ENCODE measurements at regions not wholly inside any gene's neighbourhood (a gene's known extent, or its start where the extent isn't known, plus 50 kb on each side); places are given as distances from the start of the nearest gene placed in this dataset.

DNA sequence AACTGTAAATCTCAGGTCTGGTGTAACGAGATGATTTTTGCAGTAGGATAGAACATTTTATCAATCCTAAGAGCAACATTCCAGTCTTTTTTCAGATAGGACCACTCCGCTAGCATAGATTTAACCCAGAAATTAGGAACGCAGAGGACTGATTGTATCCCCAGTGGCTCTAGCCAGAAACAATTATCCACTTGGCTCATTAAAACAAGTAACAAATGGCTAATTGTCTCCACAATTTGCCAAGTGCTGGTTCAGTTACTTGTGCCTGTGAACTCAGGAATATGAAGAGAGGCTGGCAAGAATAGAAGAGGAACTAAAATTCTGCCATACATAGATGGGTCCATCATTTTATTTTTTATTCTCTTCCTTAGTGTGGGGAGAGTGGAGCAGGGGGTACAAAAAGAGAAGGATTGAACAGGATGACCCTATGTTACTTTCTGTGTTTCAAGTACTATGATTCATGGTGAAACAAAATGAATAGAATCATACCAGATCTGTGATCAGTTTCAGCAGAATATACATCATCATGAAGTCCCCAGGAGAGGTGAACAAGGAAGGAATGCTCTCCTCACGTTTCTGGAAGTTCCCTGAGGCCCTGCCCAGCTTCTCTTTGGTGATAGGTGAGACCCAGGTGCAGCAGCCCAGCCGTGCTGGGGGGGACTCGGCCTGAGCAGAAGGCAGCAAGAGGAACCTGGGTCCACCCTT is 121.6 kb downstream of the ARL4C start:
- Histone ChIP-seq H3K27ac (no peak overlapping the region), H3K4me3 (no peak overlapping the region)
- TF ChIP-seq, protein P1, sequence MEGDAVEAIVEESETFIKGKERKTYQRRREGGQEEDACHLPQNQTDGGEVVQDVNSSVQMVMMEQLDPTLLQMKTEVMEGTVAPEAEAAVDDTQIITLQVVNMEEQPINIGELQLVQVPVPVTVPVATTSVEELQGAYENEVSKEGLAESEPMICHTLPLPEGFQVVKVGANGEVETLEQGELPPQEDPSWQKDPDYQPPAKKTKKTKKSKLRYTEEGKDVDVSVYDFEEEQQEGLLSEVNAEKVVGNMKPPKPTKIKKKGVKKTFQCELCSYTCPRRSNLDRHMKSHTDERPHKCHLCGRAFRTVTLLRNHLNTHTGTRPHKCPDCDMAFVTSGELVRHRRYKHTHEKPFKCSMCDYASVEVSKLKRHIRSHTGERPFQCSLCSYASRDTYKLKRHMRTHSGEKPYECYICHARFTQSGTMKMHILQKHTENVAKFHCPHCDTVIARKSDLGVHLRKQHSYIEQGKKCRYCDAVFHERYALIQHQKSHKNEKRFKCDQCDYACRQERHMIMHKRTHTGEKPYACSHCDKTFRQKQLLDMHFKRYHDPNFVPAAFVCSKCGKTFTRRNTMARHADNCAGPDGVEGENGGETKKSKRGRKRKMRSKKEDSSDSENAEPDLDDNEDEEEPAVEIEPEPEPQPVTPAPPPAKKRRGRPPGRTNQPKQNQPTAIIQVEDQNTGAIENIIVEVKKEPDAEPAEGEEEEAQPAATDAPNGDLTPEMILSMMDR (IDR thresholded peaks at IDR 0.05) = no peak
- DNase-seq (ENCODE audit: low spot score) = no peak

DNA sequence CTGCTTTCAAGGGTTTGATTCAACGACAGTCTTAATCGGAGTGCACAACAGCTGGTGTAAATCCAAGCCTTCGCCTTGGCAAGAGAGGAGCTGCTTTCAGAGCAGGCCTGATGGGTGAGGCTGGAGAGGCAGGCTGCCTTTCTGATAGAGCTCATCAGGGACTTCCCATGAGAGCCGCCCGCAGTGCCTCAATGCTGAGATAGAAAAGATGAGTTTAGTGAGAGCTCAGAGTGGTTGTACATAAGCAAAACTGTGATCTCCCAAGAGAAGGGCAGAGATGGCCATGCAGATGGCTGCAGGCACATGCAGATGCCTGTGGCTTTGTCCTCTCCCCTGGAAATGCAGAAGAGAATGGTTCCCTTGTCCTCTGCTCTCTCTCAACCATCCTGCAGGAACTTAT is 122.1 kb downstream of the ARL4C start:
- Histone ChIP-seq H3K4me3 (no peak overlapping the region), H3K27ac (no peak overlapping the region)
- TF ChIP-seq, protein P1 (IDR thresholded peaks at IDR 0.05) = no peak
- no peak for DNase-seq (ENCODE audit: low spot score)

DNA sequence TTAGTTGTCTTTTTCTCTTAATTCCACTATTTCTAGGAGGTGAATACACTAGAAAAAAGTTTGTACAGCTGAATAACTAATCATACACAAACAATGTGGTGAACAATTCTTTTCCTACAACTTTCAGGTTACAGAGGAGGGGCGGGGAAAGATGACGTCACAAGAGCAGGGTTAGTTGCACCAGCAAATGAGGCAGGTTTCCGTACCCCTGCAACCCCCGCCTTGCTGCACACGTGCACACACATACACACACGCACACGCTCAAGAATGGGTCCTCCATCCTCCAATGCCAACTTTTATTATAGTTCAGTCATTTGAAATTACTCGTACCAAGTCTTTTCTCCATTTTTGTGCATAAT is 122.8 kb downstream of the ARL4C start:
- DNase-seq (ENCODE audit: low spot score) = no peak
- Histone ChIP-seq H3K4me3 (no peak overlapping the region), H3K27ac (no peak overlapping the region)
- TF ChIP-seq, protein P1 (IDR thresholded peaks at IDR 0.05) = no peak

DNA sequence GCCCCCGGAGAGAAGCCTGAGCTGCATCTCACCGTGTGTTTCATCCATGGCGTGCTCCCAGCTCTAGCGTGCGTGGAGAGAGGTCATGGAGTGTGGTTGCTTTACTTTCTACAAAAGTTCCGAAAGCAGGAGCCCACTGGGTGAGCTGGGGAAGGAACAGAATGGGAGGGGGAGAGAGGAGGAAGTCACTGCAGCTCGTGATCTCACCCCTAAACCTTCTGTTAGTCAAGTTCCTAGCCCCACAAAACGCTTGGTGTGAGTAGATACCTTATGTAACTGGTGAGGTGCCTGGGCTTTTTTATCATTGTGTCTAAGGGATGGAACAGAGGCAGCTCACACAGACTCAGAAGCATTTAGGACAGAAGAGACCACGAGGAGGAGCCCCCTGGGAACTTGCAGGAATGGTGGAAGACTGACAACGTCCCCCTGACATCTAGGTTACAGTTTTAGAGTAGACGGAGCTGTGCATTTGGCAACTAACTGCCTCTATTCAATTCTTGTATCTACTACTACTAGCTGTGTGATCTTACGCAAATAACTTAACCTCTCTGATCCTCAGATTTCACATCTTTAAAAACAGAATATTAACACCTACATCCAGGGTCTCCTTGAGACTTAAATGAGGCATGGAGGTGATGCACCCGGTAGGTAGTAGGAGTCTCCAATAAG is 123.3 kb downstream of the ARL4C start:
- H3K27ac ChIP-seq = no peak overlapping the region
- TF ChIP-seq, protein P1 (IDR thresholded peaks at IDR 0.05) = no peak
- no peak for DNase-seq (ENCODE audit: low spot score)
- no peak overlapping the region for H3K4me3 ChIP-seq

DNA sequence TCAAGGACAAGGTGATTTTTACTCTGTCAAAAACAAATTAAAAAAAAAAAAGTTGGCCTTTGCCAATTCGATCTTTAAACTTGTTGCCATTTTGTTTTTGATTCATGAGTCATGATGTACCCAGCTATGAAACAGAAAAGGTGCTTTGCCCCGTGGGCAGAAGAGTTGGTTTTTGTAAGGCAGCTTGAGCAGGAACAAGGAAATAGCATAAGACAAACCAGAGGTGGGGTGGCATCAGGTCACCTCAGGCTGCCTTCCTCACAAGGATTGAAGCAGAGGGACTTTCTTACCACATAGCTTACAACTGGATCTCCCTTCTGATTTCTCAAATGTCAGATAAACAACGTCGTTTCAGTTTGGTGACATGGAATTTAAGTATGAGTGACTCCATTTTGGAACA is 123.8 kb downstream of the ARL4C start:
- TF ChIP-seq, protein P1 (IDR thresholded peaks at IDR 0.05) = no peak
- Histone ChIP-seq H3K27ac (no peak overlapping the region), H3K4me3 (no peak overlapping the region)
- no peak for DNase-seq (ENCODE audit: low spot score)

DNA sequence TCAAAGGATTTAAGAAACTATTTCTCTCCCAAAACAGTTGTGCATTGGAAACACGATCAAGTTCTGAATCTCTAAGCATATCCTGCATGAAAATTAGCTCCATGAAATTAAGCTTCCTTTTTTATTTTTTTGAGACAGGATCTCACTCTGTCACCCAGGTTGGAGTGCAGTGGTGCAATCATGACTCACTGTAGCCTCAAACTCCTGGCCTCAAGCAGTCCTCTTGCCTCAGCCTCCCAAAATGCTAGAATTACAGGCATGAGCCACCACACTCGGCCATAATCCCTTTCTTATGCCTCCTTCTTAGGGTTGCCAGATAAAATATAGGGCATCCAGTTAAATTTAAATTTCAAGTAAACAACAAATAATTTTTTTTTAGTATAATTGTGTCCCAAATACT is 124.4 kb downstream of the ARL4C start:
- H3K27ac ChIP-seq = no peak overlapping the region
- TF ChIP-seq, protein P1 (IDR thresholded peaks at IDR 0.05) = no peak
- no peak for DNase-seq (ENCODE audit: low spot score)
- no peak overlapping the region for H3K4me3 ChIP-seq

DNA sequence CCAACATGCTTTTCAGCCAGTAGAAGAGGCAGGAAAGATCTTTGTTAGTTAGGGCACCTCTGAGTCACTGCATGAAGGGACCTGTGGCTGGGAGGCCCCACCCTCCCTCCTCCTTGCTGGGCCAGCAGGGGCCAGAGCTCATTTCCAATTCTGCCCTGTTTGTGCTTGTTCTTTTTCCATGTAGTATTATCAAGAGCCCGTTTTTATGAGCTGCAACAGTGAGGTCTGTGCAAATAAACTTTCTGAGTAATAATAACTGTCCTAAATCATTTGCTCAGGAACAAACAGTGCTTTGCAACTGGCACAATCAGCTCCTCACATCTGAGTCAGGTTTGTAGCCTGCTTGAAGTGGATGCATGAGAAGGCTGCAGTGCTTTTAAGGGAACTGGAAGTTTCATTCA is 128.0 kb downstream of the ARL4C start:
- TF ChIP-seq, protein P1 (IDR thresholded peaks at IDR 0.05) = no peak
- peak overlapping the region in 1 of 2 donors; percentile 13 for H3K27ac ChIP-seq
- no peak overlapping the region for H3K4me3 ChIP-seq
- DNase-seq (ENCODE audit: low spot score) = no peak
